ENCODE measurements at regions not wholly inside any gene's neighbourhood (a gene's known extent, or its start where the extent isn't known, plus 50 kb on each side); places are given as distances from the start of the nearest gene placed in this dataset.

DNA sequence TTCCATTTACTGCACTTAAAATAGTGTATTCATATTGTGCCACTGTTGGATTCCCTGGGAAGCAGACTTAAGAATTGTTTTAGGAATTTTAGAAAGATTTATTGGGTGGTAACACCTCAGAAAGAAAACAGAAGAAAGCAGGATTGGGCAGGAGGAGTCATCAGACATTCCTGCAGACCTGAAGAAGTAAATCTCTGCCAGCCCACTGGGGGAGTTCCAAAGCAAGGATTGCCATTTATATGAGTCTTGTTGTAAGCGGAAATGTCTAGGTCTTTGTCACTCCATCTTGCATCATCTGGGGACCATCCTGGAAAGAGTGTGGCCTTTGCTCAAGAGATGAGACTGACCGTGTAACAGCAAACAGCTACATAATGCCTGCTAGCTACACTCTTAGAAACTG, 947.6 kb upstream of the POT1 start:
- Mint-ChIP-seq H3K36me3 (ENCODE audit: low read depth, unreplicated experiment) (no peaks in the 10 kb centered on the region), H3K4me1 (ENCODE audit: unreplicated experiment) (no peaks in the 10 kb centered on the region), H3K4me3 (ENCODE audit: unreplicated experiment) (no peak overlapping the region), H3K9me3 (ENCODE audit: unreplicated experiment) (no peaks in the 10 kb centered on the region), H3K27ac (ENCODE audit: unreplicated experiment) (no peak overlapping the region), H3K27me3 (ENCODE audit: unreplicated experiment) (no peaks in the 10 kb centered on the region)
- no peak for DNase-seq (ENCODE audit: low spot score)
- no peak for TF ChIP-seq CTCF (IDR thresholded peaks at IDR 0.05; ENCODE audit: unreplicated experiment)

GRCh38 chr7:125876431-125876830, 946.8 kb upstream of the POT1 start:
- TF ChIP-seq CTCF (IDR thresholded peaks at IDR 0.05; ENCODE audit: unreplicated experiment) = no peak
- Mint-ChIP-seq H3K4me1 (ENCODE audit: unreplicated experiment) (no peaks in the 10 kb centered on the region), H3K4me3 (ENCODE audit: unreplicated experiment) (no peak overlapping the region), H3K36me3 (ENCODE audit: low read depth, unreplicated experiment) (no peaks in the 10 kb centered on the region), H3K9me3 (ENCODE audit: unreplicated experiment) (no peaks in the 10 kb centered on the region), H3K27ac (ENCODE audit: unreplicated experiment) (no peak overlapping the region), H3K27me3 (ENCODE audit: unreplicated experiment) (no peaks in the 10 kb centered on the region)
- no peak for DNase-seq (ENCODE audit: low spot score)

- no peak overlapping the region for H3K27ac Mint-ChIP-seq (ENCODE audit: unreplicated experiment)
- no peak for DNase-seq (ENCODE audit: low spot score)
- no peaks in the 10 kb centered on the region for H3K4me1 Mint-ChIP-seq (ENCODE audit: unreplicated experiment)
- no peak overlapping the region for H3K4me3 Mint-ChIP-seq (ENCODE audit: unreplicated experiment)
- no peaks in the 10 kb centered on the region for H3K27me3 Mint-ChIP-seq (ENCODE audit: unreplicated experiment)
- no peaks in the 10 kb centered on the region for H3K9me3 Mint-ChIP-seq (ENCODE audit: unreplicated experiment)
- TF ChIP-seq CTCF (IDR thresholded peaks at IDR 0.05; ENCODE audit: unreplicated experiment) = no peak
- H3K36me3 Mint-ChIP-seq (ENCODE audit: low read depth, unreplicated experiment) = no peaks in the 10 kb centered on the region
Measured at GRCh38 chr7:125871431-125871830, 941.8 kb upstream of the POT1 start.

DNA sequence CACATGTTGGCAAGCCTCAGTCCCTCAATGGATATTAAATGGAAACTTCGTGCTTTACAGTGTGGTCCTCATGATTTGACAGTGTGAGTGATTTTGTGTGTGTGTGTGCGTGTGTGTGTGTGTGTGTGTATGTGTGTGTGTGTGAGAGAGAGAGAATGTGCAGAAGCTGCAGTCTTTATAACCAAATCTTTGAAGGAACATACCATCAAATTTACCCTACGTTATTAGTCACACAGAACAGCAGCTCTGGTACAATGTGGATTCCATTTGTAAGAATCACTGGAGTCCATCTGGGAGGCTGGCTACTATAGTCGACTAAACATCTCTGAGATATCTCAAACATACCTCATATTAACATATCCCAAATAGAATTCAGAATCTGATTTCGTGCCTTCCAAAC, 928.0 kb upstream of the POT1 start:
- no peaks in the 10 kb centered on the region for H3K36me3 Mint-ChIP-seq (ENCODE audit: low read depth, unreplicated experiment)
- H3K27ac Mint-ChIP-seq (ENCODE audit: unreplicated experiment) = no peak overlapping the region
- H3K27me3 Mint-ChIP-seq (ENCODE audit: unreplicated experiment) = peaks cover 2% of the 10 kb centered on the region
- no peaks in the 10 kb centered on the region for H3K9me3 Mint-ChIP-seq (ENCODE audit: unreplicated experiment)
- H3K4me3 Mint-ChIP-seq (ENCODE audit: unreplicated experiment) = no peak overlapping the region
- H3K4me1 Mint-ChIP-seq (ENCODE audit: unreplicated experiment) = no peaks in the 10 kb centered on the region
- DNase-seq (ENCODE audit: low spot score) = no peak
- no peak for TF ChIP-seq CTCF (IDR thresholded peaks at IDR 0.05; ENCODE audit: unreplicated experiment)

- no peak for DNase-seq (ENCODE audit: low spot score)
- TF ChIP-seq CTCF (IDR thresholded peaks at IDR 0.05; ENCODE audit: unreplicated experiment) = no peak
- H3K27ac Mint-ChIP-seq (ENCODE audit: unreplicated experiment) = no peak overlapping the region
Measured at GRCh38 chr7:125848157-125848556, 918.5 kb upstream of the POT1 start.

More at GRCh38 chr7:125848157-125848556, 918.5 kb upstream of the POT1 start:
- no peaks in the 10 kb centered on the region for H3K36me3 Mint-ChIP-seq (ENCODE audit: low read depth, unreplicated experiment)
- no peaks in the 10 kb centered on the region for H3K9me3 Mint-ChIP-seq (ENCODE audit: unreplicated experiment)
- H3K27me3 Mint-ChIP-seq (ENCODE audit: unreplicated experiment) = peaks cover 4% of the 10 kb centered on the region
- H3K4me1 Mint-ChIP-seq (ENCODE audit: unreplicated experiment) = no peaks in the 10 kb centered on the region
- no peak overlapping the region for H3K4me3 Mint-ChIP-seq (ENCODE audit: unreplicated experiment)
